Ishikawa (cell line): ENCODE measurements at regions not wholly inside any gene's neighbourhood (a gene's known extent, or its start where the extent isn't known, plus 50 kb on each side); places are given as distances from the start of the nearest gene placed in this dataset.

Experiments used
- CEBPB ChIP-seq: IDR thresholded peaks from 2 replicates; pipeline ENCODE4 v1.6.1; 2012
- CREB1 ChIP-seq: IDR thresholded peaks from 2 replicates; pipeline ENCODE4 v1.6.1; 2012; ENCODE audit warnings: low read depth
- EGR1 ChIP-seq: IDR thresholded peaks from 2 replicates; pipeline ENCODE4 v1.6.1; 2012
- EP300 ChIP-seq: IDR thresholded peaks from 2 replicates; pipeline ENCODE4 v1.6.1; 2012; ENCODE audit warnings: borderline replicate concordance
- FOXM1 ChIP-seq: IDR thresholded peaks from 2 replicates; pipeline ENCODE4 v1.6.1; 2012; ENCODE audit warnings: low read depth, borderline replicate concordance
- NFIC ChIP-seq: IDR thresholded peaks from 2 replicates; pipeline ENCODE4 v1.6.1; 2012
- RAD21 ChIP-seq: IDR thresholded peaks from 2 replicates; pipeline ENCODE4 v1.6.1; 2012; ENCODE audit warnings: low read depth
- TAF1 ChIP-seq: IDR thresholded peaks from 2 replicates; pipeline ENCODE4 v1.6.1; 2012; ENCODE audit warnings: low read depth, mild to moderate bottlenecking
- TCF12 ChIP-seq: IDR thresholded peaks from 2 replicates; pipeline ENCODE4 v1.6.1; 2012; ENCODE audit warnings: low read depth
- TEAD4 ChIP-seq: IDR thresholded peaks from 2 replicates; pipeline ENCODE4 v1.6.1; 2012
- USF1 ChIP-seq: IDR thresholded peaks from 2 replicates; pipeline ENCODE4 v1.6.1; 2012
- YY1 ChIP-seq: IDR thresholded peaks from 2 replicates; pipeline ENCODE4 v1.6.1; 2012; ENCODE audit warnings: low read depth
- ZBTB7A ChIP-seq: IDR thresholded peaks from 2 replicates; pipeline ENCODE4 v1.6.1; 2012; ENCODE audit warnings: low read depth
- TF ChIP-seq, protein P1 (sequence below): IDR thresholded peaks from 2 replicates; pipeline ENCODE4 v1.6.1; 2012
- TF ChIP-seq, protein P2 (sequence below): IDR thresholded peaks from 2 replicates; pipeline ENCODE4 v1.6.1; 2012; ENCODE audit warnings: low read depth, mild to moderate bottlenecking

DNA sequence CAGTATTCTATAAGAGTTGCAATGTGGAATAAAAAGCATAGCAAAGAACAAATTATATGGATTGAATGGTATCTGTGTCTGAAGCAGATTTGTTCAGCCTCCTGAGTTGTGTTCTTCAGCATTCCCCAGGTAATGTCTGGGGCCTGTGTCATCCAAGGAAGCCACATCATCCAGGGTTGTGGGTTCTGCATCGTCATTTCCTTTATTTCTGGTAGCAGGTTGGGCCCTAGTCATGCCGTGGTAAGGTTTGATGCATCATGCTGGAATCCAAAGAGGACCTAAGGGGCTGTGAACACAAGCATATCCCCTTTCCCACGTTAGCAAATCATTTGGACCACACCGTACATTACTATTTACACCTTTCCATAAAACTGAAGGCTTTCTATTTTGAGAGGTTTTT is 131.0 kb upstream of the ZNF91 start:
- TF ChIP-seq TCF12 = no peak
- TF ChIP-seq TEAD4 = no peak
- no peak for TF ChIP-seq NFIC
- TF ChIP-seq CREB1 = no peak

GRCh38 chr19:23525276-23525852 is 130.1 kb upstream of the ZNF91 start:
- TF ChIP-seq CEBPB (no peak), FOXM1 (no peak), YY1 (no peak), EGR1 (no peak), TEAD4 (no peak), CREB1 (no peak), ZBTB7A (no peak), NFIC (no peak), RAD21 (no peak), EP300 (no peak)
- TF ChIP-seq, protein P1, sequence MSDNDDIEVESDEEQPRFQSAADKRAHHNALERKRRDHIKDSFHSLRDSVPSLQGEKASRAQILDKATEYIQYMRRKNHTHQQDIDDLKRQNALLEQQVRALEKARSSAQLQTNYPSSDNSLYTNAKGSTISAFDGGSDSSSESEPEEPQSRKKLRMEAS = no peak
- TF ChIP-seq, protein P2, sequence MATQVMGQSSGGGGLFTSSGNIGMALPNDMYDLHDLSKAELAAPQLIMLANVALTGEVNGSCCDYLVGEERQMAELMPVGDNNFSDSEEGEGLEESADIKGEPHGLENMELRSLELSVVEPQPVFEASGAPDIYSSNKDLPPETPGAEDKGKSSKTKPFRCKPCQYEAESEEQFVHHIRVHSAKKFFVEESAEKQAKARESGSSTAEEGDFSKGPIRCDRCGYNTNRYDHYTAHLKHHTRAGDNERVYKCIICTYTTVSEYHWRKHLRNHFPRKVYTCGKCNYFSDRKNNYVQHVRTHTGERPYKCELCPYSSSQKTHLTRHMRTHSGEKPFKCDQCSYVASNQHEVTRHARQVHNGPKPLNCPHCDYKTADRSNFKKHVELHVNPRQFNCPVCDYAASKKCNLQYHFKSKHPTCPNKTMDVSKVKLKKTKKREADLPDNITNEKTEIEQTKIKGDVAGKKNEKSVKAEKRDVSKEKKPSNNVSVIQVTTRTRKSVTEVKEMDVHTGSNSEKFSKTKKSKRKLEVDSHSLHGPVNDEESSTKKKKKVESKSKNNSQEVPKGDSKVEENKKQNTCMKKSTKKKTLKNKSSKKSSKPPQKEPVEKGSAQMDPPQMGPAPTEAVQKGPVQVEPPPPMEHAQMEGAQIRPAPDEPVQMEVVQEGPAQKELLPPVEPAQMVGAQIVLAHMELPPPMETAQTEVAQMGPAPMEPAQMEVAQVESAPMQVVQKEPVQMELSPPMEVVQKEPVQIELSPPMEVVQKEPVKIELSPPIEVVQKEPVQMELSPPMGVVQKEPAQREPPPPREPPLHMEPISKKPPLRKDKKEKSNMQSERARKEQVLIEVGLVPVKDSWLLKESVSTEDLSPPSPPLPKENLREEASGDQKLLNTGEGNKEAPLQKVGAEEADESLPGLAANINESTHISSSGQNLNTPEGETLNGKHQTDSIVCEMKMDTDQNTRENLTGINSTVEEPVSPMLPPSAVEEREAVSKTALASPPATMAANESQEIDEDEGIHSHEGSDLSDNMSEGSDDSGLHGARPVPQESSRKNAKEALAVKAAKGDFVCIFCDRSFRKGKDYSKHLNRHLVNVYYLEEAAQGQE = no peak

- TF ChIP-seq RAD21 (no peak), TAF1 (no peak), CREB1 (no peak), FOXM1 (no peak), ZBTB7A (no peak), TCF12 (no peak), USF1 (no peak), EGR1 (no peak)
- TF ChIP-seq, protein P1 = no peak
- TF ChIP-seq, protein P2 = no peak
These were observed 128.6 kb upstream of the ZNF91 start for GRCh38 chr19:23523863-23524262.

DNA sequence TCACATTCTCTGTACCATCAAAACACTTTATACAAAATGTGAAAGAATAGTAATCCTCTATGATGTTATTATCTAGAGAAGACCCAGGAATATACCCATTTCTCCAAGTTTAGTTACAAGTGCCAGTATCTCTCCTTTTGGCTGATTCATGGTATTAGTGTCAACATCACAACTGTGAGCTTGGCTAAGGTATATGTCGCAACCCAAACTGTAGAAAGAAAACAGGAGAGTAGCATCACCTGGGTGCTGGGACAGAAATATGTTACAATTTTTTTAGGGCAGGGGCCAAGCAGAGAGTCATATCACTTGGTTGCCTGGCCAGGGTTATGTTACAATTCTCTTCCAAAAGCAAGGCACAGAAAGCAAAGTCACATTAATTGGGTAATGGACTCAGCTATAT is 127.2 kb upstream of the ZNF91 start:
- no peak for TF ChIP-seq YY1
- TF ChIP-seq ZBTB7A = no peak
- no peak for TF ChIP-seq EGR1
- TF ChIP-seq TCF12 = no peak
- no peak for TF ChIP-seq TEAD4
- TF ChIP-seq CEBPB = no peak
- TF ChIP-seq USF1 = no peak
- TF ChIP-seq, protein P2 = no peak

GRCh38 chr19:23521471-23521870 is 126.2 kb upstream of the ZNF91 start:
- TF ChIP-seq NFIC (no peak), EGR1 (no peak), RAD21 (no peak), TEAD4 (no peak), FOXM1 (no peak), CREB1 (no peak), EP300 (no peak), USF1 (no peak), CEBPB (no peak), TCF12 (no peak), ZBTB7A (no peak), TAF1 (no peak), YY1 (no peak)
- TF ChIP-seq, protein P1 = no peak
- TF ChIP-seq, protein P2 = no peak
